DOHH2 (cell line): ENCODE measurements at regions not wholly inside any gene's neighbourhood (a gene's known extent, or its start where the extent isn't known, plus 50 kb on each side); places are given as distances from the start of the nearest gene placed in this dataset.
"Not testable (repeated sequence)": the region's sequence is repeated elsewhere in the genome, so short reads cannot be mapped to it uniquely, and the experiment has no call there.

Experiments
- CTCF ChIP-seq: fragments of 200-600 bp; sonication (generic); IDR thresholded peaks from one replicate; pipeline ENCODE4 v1.5.1; 2014; ENCODE audit warnings: antibody characterized with exemption, mild to moderate bottlenecking, low read depth, low read length; ENCODE audit not compliant: poor library complexity, severe bottlenecking
- EZH2phosphoT487 ChIP-seq: fragments of 200-600 bp; sonication (generic); IDR thresholded peaks from 2 replicates; pipeline ENCODE4 v1.6.1; 2017; ENCODE audit warnings: borderline replicate concordance, mild to moderate bottlenecking, antibody characterized with exemption, low read length, moderate library complexity, mixed read lengths

- not testable (repeated sequence) for TF ChIP-seq CTCF, EZH2phosphoT487
Observed at GRCh38 chr2:65568656-65569440, 136.4 kb upstream of the SPRED2 start.
